H9 (cell line): ENCODE measurements at regions not wholly inside any gene's neighbourhood (a gene's known extent, or its start where the extent isn't known, plus 50 kb on each side); places are given as distances from the start of the nearest gene placed in this dataset.

Experiments used
- DNase-seq: peaks from one replicate; pipeline ENCODE4 v3.0.0-alpha.2; 2017
- H2AFZ ChIP-seq: one replicate; pipeline ENCODE4 v1.6.1; 2013; ENCODE audit warnings: mild to moderate bottlenecking, low read length, control low read depth, moderate library complexity
- H2AK5ac ChIP-seq: 2 replicates; pipeline ENCODE4 v1.6.1; 2013; ENCODE audit warnings: low read length, control low read depth, mixed read lengths; ENCODE audit not compliant: insufficient read length
- H2BK120ac ChIP-seq: one replicate; pipeline ENCODE4 v1.6.1; 2013; ENCODE audit warnings: low read depth, mild to moderate bottlenecking, low read length, control low read depth, inconsistent platforms; ENCODE audit not compliant: poor library complexity, severe bottlenecking
- H2BK12ac ChIP-seq: 2 replicates; pipeline ENCODE4 v1.6.1; 2013; ENCODE audit warnings: low read length, control low read depth, mixed read lengths, low read depth; ENCODE audit not compliant: insufficient read length
- H2BK15ac ChIP-seq: 2 replicates; pipeline ENCODE4 v1.6.1; 2013; ENCODE audit warnings: low read depth, low read length, control low read depth
- H2BK20ac ChIP-seq: one replicate; pipeline ENCODE4 v1.6.1; 2013; ENCODE audit warnings: low read depth, mild to moderate bottlenecking, low read length, control low read depth, inconsistent platforms; ENCODE audit not compliant: poor library complexity, severe bottlenecking
- H2BK5ac ChIP-seq: 2 replicates; pipeline ENCODE4 v1.6.1; 2013; ENCODE audit warnings: low read length, control low read depth, mixed read lengths; ENCODE audit not compliant: insufficient read length
- H3K14ac ChIP-seq: 2 replicates; pipeline ENCODE4 v1.6.1; 2013; ENCODE audit warnings: low read length, control low read depth; ENCODE audit not compliant: insufficient read depth
- H3K18ac ChIP-seq: 2 replicates; pipeline ENCODE4 v1.6.1; 2013; ENCODE audit warnings: low read depth, mild to moderate bottlenecking, mixed read lengths, low read length, control low read depth; ENCODE audit not compliant: insufficient read length
- H3K23ac ChIP-seq: 2 replicates; pipeline ENCODE4 v1.6.1; 2013; ENCODE audit warnings: low read length, control low read depth, mixed read lengths, low read depth; ENCODE audit not compliant: insufficient read length
- H3K23me2 ChIP-seq: 2 replicates; pipeline ENCODE4 v1.6.1; 2013; ENCODE audit warnings: low read depth, mild to moderate bottlenecking, mixed read lengths, low read length, control low read depth; ENCODE audit not compliant: insufficient read length, poor library complexity, severe bottlenecking
- H3K27ac ChIP-seq: 2 replicates; pipeline ENCODE4 v1.5.1; 2013; ENCODE audit warnings: low read length, control low read depth, mixed read lengths, low read depth; ENCODE audit not compliant: insufficient read length
- H3K27me3 ChIP-seq: 2 replicates; pipeline ENCODE4 v1.6.1; 2013; ENCODE audit warnings: low read length, control low read depth, inconsistent platforms; ENCODE audit not compliant: insufficient read depth
- H3K4ac ChIP-seq: 2 replicates; pipeline ENCODE4 v1.6.1; 2013; ENCODE audit warnings: low read depth, mild to moderate bottlenecking, control low read depth, inconsistent platforms, low read length, moderate library complexity
- H3K4me1 ChIP-seq: 2 replicates; pipeline ENCODE4 v1.6.1; 2013; ENCODE audit warnings: low read length, control low read depth, inconsistent platforms; ENCODE audit not compliant: insufficient read depth
- H3K4me2 ChIP-seq: 2 replicates; pipeline ENCODE4 v1.6.1; 2013; ENCODE audit warnings: low read length, control low read depth, mixed read lengths; ENCODE audit not compliant: insufficient read length, insufficient read depth
- H3K56ac ChIP-seq: 2 replicates; pipeline ENCODE4 v1.6.1; 2013; ENCODE audit warnings: low read depth, mild to moderate bottlenecking, mixed read lengths, low read length, control low read depth; ENCODE audit not compliant: insufficient read length
- H3K79me1 ChIP-seq: 2 replicates; pipeline ENCODE4 v1.6.1; 2013; ENCODE audit warnings: low read depth, mild to moderate bottlenecking, moderate library complexity, low read length, control low read depth, inconsistent platforms; ENCODE audit not compliant: insufficient read depth, poor library complexity, severe bottlenecking
- H3K79me2 ChIP-seq: 2 replicates; pipeline ENCODE4 v1.6.1; 2013; ENCODE audit warnings: low read length, control low read depth, inconsistent platforms; ENCODE audit not compliant: insufficient read depth
- H3K9ac ChIP-seq: 2 replicates; pipeline ENCODE4 v1.6.1; 2013; ENCODE audit warnings: low read length, control low read depth, mixed read lengths; ENCODE audit not compliant: insufficient read length; ENCODE audit errors: extremely low read depth
- H3K9me3 ChIP-seq: one replicate; pipeline ENCODE4 v1.6.1; 2013; ENCODE audit warnings: low read depth, low read length, inconsistent platforms; ENCODE audit not compliant: control insufficient read depth
- H3T11ph ChIP-seq: one replicate; pipeline ENCODE4 v1.6.1; 2013; ENCODE audit warnings: mild to moderate bottlenecking, low read length, control low read depth, inconsistent platforms
- H4K20me1 ChIP-seq: one replicate; pipeline ENCODE4 v1.6.1; 2013; ENCODE audit not compliant: control insufficient read depth, insufficient read length, insufficient read depth
- H4K5ac ChIP-seq: 2 replicates; pipeline ENCODE4 v1.6.1; 2013; ENCODE audit warnings: low read depth, mild to moderate bottlenecking, mixed read lengths, low read length, control low read depth; ENCODE audit not compliant: insufficient read length
- H4K8ac ChIP-seq: replicated peaks from 2 replicates; pipeline ENCODE4 v1.6.1; 2013; ENCODE audit warnings: low read length, control low read depth, mixed read lengths, low read depth; ENCODE audit not compliant: insufficient read length
- H4K91ac ChIP-seq: 2 replicates; pipeline ENCODE4 v1.6.1; 2013; ENCODE audit warnings: low read depth, mild to moderate bottlenecking, moderate library complexity, mixed read lengths, low read length, control low read depth; ENCODE audit not compliant: insufficient read length
- H3K27ac Mint-ChIP-seq, 3 experiments: 2 replicates in 2 of 3; 3 replicates in 1 of 3; pipeline ENCODE4 v1.8.0; 2020 to 2021; ENCODE audit warnings: mixed read lengths in 3 of 3, mild to moderate bottlenecking in 1 of 3, moderate library complexity in 1 of 3
- H3K27me3 Mint-ChIP-seq: 2 replicates; pipeline ENCODE4 v1.8.0; 2021; ENCODE audit warnings: low read depth, mild to moderate bottlenecking, moderate library complexity, mixed read lengths
- H3K36me3 Mint-ChIP-seq, 3 experiments: 2 replicates in 2 of 3; 3 replicates in 1 of 3; pipeline ENCODE4 v1.8.0; 2020 to 2021; ENCODE audit warnings: low read depth in 3 of 3, mixed read lengths in 3 of 3; ENCODE audit not compliant: insufficient read depth in 1 of 3
- H3K4me1 Mint-ChIP-seq, 2 experiments: 2 replicates each; pipeline ENCODE4 v1.8.0; 2020; ENCODE audit warnings: mixed read lengths in 2 of 2
- H3K4me3 Mint-ChIP-seq, 2 experiments: 2 replicates in 1 of 2; 3 replicates in 1 of 2; pipeline ENCODE4 v1.8.0; 2020 to 2021; ENCODE audit warnings: mild to moderate bottlenecking in 2 of 2, mixed read lengths in 2 of 2, moderate library complexity in 1 of 2
- H3K9me3 Mint-ChIP-seq, 2 experiments: 2 replicates in 1 of 2; 3 replicates in 1 of 2; pipeline ENCODE4 v1.8.0; 2020; ENCODE audit warnings: mild to moderate bottlenecking in 2 of 2, mixed read lengths in 2 of 2, moderate library complexity in 1 of 2
- CTCF ChIP-seq: fragments of 200-600 bp; sonication (generic); conservative IDR thresholded peaks from 3 replicates; pipeline ENCODE4 v1.8.0; 2021; ENCODE audit warnings: antibody characterized with exemption, mild to moderate bottlenecking
- WGBS: extraction: QIAGEN DNeasy Blood & Tissue Kit; methylation state at CpG from one replicate; pipeline ENCODE4 v1.1.7; 2013; ENCODE audit warnings: missing lambda C conversion rate, low lambda C conversion rate, mixed read lengths; ENCODE audit not compliant: insufficient read length; ENCODE audit errors: extremely low coverage; 5-methylcytosine and 5-hydroxymethylcytosine counted together

DNA sequence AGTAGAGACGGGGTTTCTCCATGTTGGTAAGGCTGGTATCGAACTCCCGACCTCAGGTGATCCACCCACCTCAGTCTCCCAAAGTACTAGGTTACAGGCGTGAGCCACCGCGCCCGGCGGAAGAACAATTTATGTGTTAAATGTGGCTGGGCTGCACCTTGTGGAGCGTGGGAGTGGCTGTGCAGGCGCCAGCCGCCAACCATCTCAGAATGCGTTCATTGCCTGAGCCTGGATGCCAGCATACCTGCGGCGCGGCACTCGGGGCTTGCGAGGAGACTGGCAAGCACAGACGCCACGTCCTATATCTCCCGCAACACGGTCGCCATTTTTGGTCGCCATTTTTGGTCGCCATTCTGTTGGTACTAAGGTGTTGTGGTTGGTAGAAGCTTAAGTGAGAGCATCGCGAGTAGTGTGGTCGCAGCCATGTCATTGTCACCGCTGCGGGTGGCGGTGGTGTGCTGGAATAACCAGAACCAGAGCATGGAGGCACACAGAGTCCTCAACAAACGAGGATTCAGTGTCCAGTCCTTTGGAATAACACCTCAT, 193.6 kb upstream of the HTR2C start:
- Histone ChIP-seq H3K27me3 (no peaks in the 10 kb centered on the region), H2BK5ac (no peak overlapping the region), H3K4ac (no peak overlapping the region), H3K4me1 (no peaks in the 10 kb centered on the region), H3K14ac (no peak overlapping the region; the same call in 1 of the 2 replicates), H3K27ac (no peak overlapping the region), H4K91ac (no peak overlapping the region), H3K9ac (no peak overlapping the region), H2BK20ac (no peak overlapping the region), H4K8ac (no peak overlapping the region), H3K79me1 (no peaks in the 10 kb centered on the region), H4K20me1 (no peaks in the 10 kb centered on the region), H2BK120ac (no peak overlapping the region), H3K23ac (no peak overlapping the region), H3K79me2 (no peaks in the 10 kb centered on the region), H3K9me3 (no peaks in the 10 kb centered on the region), H2AFZ (no peak overlapping the region), H2BK15ac (no peak overlapping the region), H3K18ac (no peak overlapping the region), H3K56ac (no peak overlapping the region), H3K23me2 (no peaks in the 10 kb centered on the region), H4K5ac (no peak overlapping the region), H2BK12ac (no peak overlapping the region), H3T11ph (no peak overlapping the region), H2AK5ac (no peak overlapping the region), H3K4me2 (no peak overlapping the region)
- WGBS, result no CpG with 5 or more reads among the region's 31 CpGs
- Mint-ChIP-seq H3K9me3 (peaks cover 4 to 5% of the 10 kb centered on the region in 2 experiments), H3K27me3 (no peaks in the 10 kb centered on the region; the same call in none of the 2 replicates), H3K4me3 (no peak overlapping the region), H3K27ac (no peak overlapping the region), H3K36me3 (peaks cover 6 to 18% (median 10%) of the 10 kb centered on the region in 3 experiments; a peak in 6 of 7 replicates), H3K4me1 (peaks cover 4 to 5% of the 10 kb centered on the region in 2 experiments; a peak in 2 of 4 replicates)
- no peak for TF ChIP-seq CTCF
- no peak for DNase-seq
